Parathyroid adenoma (tissue), 2 donors: ENCODE measurements at regions not wholly inside any gene's neighbourhood (a gene's known extent, or its start where the extent isn't known, plus 50 kb on each side); places are given as distances from the start of the nearest gene placed in this dataset.
"Not testable (repeated sequence)": the region's sequence is repeated elsewhere in the genome, so short reads cannot be mapped to it uniquely, and the experiment has no call there.

Source experiments
- H2AFZ ChIP-seq: fragments of 300-600 bp; sonication (generic); one replicate; pipeline ENCODE4 v1.7.0; 2017; ENCODE audit warnings: antibody characterized with exemption, mild to moderate bottlenecking
- H3K27ac ChIP-seq: fragments of 300-600 bp; sonication (generic); one replicate; pipeline ENCODE4 v1.7.0; 2017
- H3K27me3 ChIP-seq: fragments of 300-600 bp; sonication (generic); one replicate; pipeline ENCODE4 v1.7.0; 2017; ENCODE audit warnings: low read length; ENCODE audit not compliant: control insufficient read depth, insufficient read depth
- H3K36me3 ChIP-seq: fragments of 300-600 bp; sonication (generic); one replicate; pipeline ENCODE4 v1.7.0; 2017; ENCODE audit warnings: low read length; ENCODE audit not compliant: control insufficient read depth, insufficient read depth
- H3K4me1 ChIP-seq: fragments of 300-600 bp; sonication (generic); one replicate; pipeline ENCODE4 v1.7.0; 2017; ENCODE audit warnings: control low read depth
- H3K4me2 ChIP-seq: fragments of 300-600 bp; sonication (generic); one replicate; pipeline ENCODE4 v1.7.0; 2017; ENCODE audit warnings: low read length
- H3K4me3 ChIP-seq: fragments of 300-600 bp; sonication (generic); one replicate; pipeline ENCODE4 v1.7.0; 2017; ENCODE audit warnings: low read depth, low read length
- H3K79me2 ChIP-seq: fragments of 300-600 bp; sonication (generic); one replicate; pipeline ENCODE4 v1.7.0; 2017; ENCODE audit warnings: control low read depth
- H3K9ac ChIP-seq: fragments of 300-600 bp; sonication (generic); one replicate; pipeline ENCODE4 v1.7.0; 2017; ENCODE audit warnings: mild to moderate bottlenecking
- H3K9me3 ChIP-seq: fragments of 300-600 bp; sonication (generic); one replicate; pipeline ENCODE4 v1.7.0; 2017; ENCODE audit warnings: low read length; ENCODE audit not compliant: control insufficient read depth
- CTCF ChIP-seq: fragments of 300-600 bp; sonication (generic); IDR thresholded peaks from one replicate; pipeline ENCODE4 v1.7.0; 2017; ENCODE audit warnings: antibody characterized with exemption, mild to moderate bottlenecking
- donor health status: primary hyperparathyroidism.

- Histone ChIP-seq H3K27ac (no peak overlapping the region), H3K79me2 (no peaks in the 10 kb centered on the region), H2AFZ (peak overlapping the region; percentile 10), H3K9ac (no peak overlapping the region), H3K4me3 (no peak overlapping the region), H3K4me1 (peaks cover 4% of the 10 kb centered on the region), H3K4me2 (no peak overlapping the region), H3K9me3 (no peaks in the 10 kb centered on the region), H3K27me3 (no peaks in the 10 kb centered on the region), H3K36me3 (no peaks in the 10 kb centered on the region)
- TF ChIP-seq CTCF, result no peak
Measured at GRCh38 chr3:4084271-4084670, 218.9 kb upstream of the SETMAR start.

- not testable (repeated sequence) for H2AFZ ChIP-seq, H3K9ac ChIP-seq, H3K79me2 ChIP-seq, H3K9me3 ChIP-seq, H3K4me2 ChIP-seq, H3K27me3 ChIP-seq, H3K4me1 ChIP-seq, H3K36me3 ChIP-seq, H3K27ac ChIP-seq, H3K4me3 ChIP-seq
Measured at GRCh38 chr3:4086662-4087061, 216.5 kb upstream of the SETMAR start.

GRCh38 chr3:4091786-4092185 is 211.4 kb upstream of the SETMAR start:
- Histone ChIP-seq H3K9ac (no peak overlapping the region), H3K36me3 (no peaks in the 10 kb centered on the region), H3K27ac (no peak overlapping the region), H2AFZ (no peak overlapping the region), H3K4me2 (no peak overlapping the region), H3K79me2 (no peaks in the 10 kb centered on the region), H3K4me3 (no peak overlapping the region), H3K4me1 (no peaks in the 10 kb centered on the region), H3K27me3 (no peaks in the 10 kb centered on the region), H3K9me3 (no peaks in the 10 kb centered on the region)
- TF ChIP-seq CTCF, result no peak

GRCh38 chr3:4097801-4098200 is 205.4 kb upstream of the SETMAR start:
- no peak for TF ChIP-seq CTCF
- no peaks in the 10 kb centered on the region for H3K4me1 ChIP-seq
- H3K27me3 ChIP-seq, result no peaks in the 10 kb centered on the region

GRCh38 chr3:4099607-4100006 is 203.6 kb upstream of the SETMAR start:
- no peak overlapping the region for H3K4me3 ChIP-seq
- peaks cover 2% of the 10 kb centered on the region for H3K9me3 ChIP-seq
- TF ChIP-seq CTCF, result no peak
- H3K4me2 ChIP-seq, result no peak overlapping the region
- H3K27ac ChIP-seq, result no peak overlapping the region
- H3K9ac ChIP-seq, result no peak overlapping the region
- H2AFZ ChIP-seq, result no peak overlapping the region
- H3K4me1 ChIP-seq, result no peaks in the 10 kb centered on the region
- no peaks in the 10 kb centered on the region for H3K79me2 ChIP-seq
- H3K27me3 ChIP-seq, result no peaks in the 10 kb centered on the region
- no peaks in the 10 kb centered on the region for H3K36me3 ChIP-seq

More at GRCh38 chr3:4097801-4098200, 205.4 kb upstream of the SETMAR start:
- no peaks in the 10 kb centered on the region for H3K79me2 ChIP-seq
- H3K9ac ChIP-seq, result no peak overlapping the region
- no peaks in the 10 kb centered on the region for H3K36me3 ChIP-seq
- H3K27ac ChIP-seq, result no peak overlapping the region
- H2AFZ ChIP-seq, result no peak overlapping the region
- peaks cover 2% of the 10 kb centered on the region for H3K9me3 ChIP-seq
- H3K4me3 ChIP-seq, result no peak overlapping the region
- no peak overlapping the region for H3K4me2 ChIP-seq
